ENCODE measurements at regions not wholly inside any gene's neighbourhood (a gene's known extent, or its start where the extent isn't known, plus 50 kb on each side); places are given as distances from the start of the nearest gene placed in this dataset.

- peaks cover 0 to 6% (median 0%) of the 10 kb centered on the region in 3 donors for H3K9me3 ChIP-seq (ENCODE audit: control insufficient read depth in 2 of 3, insufficient read depth in 1 of 3, low read length in 3 of 3)
- no peak for FAIRE-seq
- H3K9ac ChIP-seq (ENCODE audit: low read length in 3 of 3), result no peak overlapping the region
- TF ChIP-seq CTCF (IDR thresholded peaks at IDR 0.05; ENCODE audit: borderline replicate concordance, extremely low read depth, insufficient read depth), result no peak
- DNase-seq, result no peak
- no peaks in the 10 kb centered on the region for H3K4me1 ChIP-seq (ENCODE audit: control insufficient read depth in 2 of 3, insufficient read depth in 2 of 3, low read depth in 1 of 3, low read length in 3 of 3)
- no peaks in the 10 kb centered on the region for H3K27me3 ChIP-seq (ENCODE audit: control insufficient read depth, insufficient read depth, low read length)
- H3K27ac ChIP-seq (ENCODE audit: low read depth in 2 of 2, low read length in 2 of 2), result no peak overlapping the region
- intact Hi-C loops (cut with DNase I), result no loop called here
- no peak overlapping the region for H3K4me3 ChIP-seq (ENCODE audit: low read length in 3 of 3)
- no peaks in the 10 kb centered on the region for H3K36me3 ChIP-seq (ENCODE audit: control insufficient read depth in 2 of 3, insufficient read depth in 3 of 3, low read length in 3 of 3)
Observed at GRCh38 chr6:81003894-81004293, 748.6 kb downstream of the TENT5A start.

DNA sequence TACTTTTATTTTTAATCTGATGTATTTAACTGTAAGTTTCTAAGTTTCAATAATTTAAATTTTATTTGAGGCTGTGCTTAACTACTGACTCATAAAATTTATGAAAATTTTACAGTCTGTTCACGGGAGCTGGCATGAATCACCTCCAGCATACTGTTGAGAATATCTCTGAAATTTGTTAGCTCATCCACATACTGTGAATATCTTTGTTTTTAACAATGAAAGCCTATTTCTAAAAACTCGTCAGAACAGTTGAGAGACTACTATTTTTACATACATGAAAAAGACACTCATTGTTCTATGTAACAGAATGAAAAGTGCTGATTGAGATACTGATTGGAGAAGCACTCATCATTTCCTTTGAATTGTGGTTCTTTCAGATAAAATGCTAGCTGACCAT lies 749.3 kb downstream of the TENT5A start:
- no peaks in the 10 kb centered on the region for H3K27me3 ChIP-seq (ENCODE audit: control insufficient read depth, insufficient read depth, low read length)
- no peak overlapping the region for H3K4me3 ChIP-seq (ENCODE audit: low read length in 3 of 3)
- H3K36me3 ChIP-seq (ENCODE audit: control insufficient read depth in 2 of 3, insufficient read depth in 3 of 3, low read length in 3 of 3), result no peaks in the 10 kb centered on the region
- DNase-seq (no peak), FAIRE-seq (no peak)
- H3K9ac ChIP-seq (ENCODE audit: low read length in 3 of 3), result no peak overlapping the region
- no peak for TF ChIP-seq CTCF (IDR thresholded peaks at IDR 0.05; ENCODE audit: borderline replicate concordance, extremely low read depth, insufficient read depth)
- intact Hi-C loops (cut with DNase I), result no loop called here
- no peaks in the 10 kb centered on the region for H3K4me1 ChIP-seq (ENCODE audit: control insufficient read depth in 2 of 3, insufficient read depth in 2 of 3, low read depth in 1 of 3, low read length in 3 of 3)
- H3K27ac ChIP-seq (ENCODE audit: low read depth in 2 of 2, low read length in 2 of 2), result no peak overlapping the region
- H3K9me3 ChIP-seq (ENCODE audit: control insufficient read depth in 2 of 3, insufficient read depth in 1 of 3, low read length in 3 of 3), result peaks cover 0 to 6% (median 0%) of the 10 kb centered on the region in 3 donors

- DNase-seq (no peak), FAIRE-seq (no peak)
- Histone ChIP-seq H3K4me1 (ENCODE audit: control insufficient read depth in 2 of 3, insufficient read depth in 2 of 3, low read depth in 1 of 3, low read length in 3 of 3) (no peaks in the 10 kb centered on the region), H3K27me3 (ENCODE audit: control insufficient read depth, insufficient read depth, low read length) (no peaks in the 10 kb centered on the region), H3K36me3 (ENCODE audit: control insufficient read depth in 2 of 3, insufficient read depth in 3 of 3, low read length in 3 of 3) (no peaks in the 10 kb centered on the region), H3K9ac (ENCODE audit: low read length in 3 of 3) (no peak overlapping the region), H3K27ac (ENCODE audit: low read depth in 2 of 2, low read length in 2 of 2) (no peak overlapping the region), H3K9me3 (ENCODE audit: control insufficient read depth in 2 of 3, insufficient read depth in 1 of 3, low read length in 3 of 3) (peaks cover 0 to 6% (median 0%) of the 10 kb centered on the region in 3 donors), H3K4me3 (ENCODE audit: low read length in 3 of 3) (no peak overlapping the region)
- intact Hi-C loops (cut with DNase I), result no loop called here
- TF ChIP-seq CTCF (IDR thresholded peaks at IDR 0.05; ENCODE audit: borderline replicate concordance, extremely low read depth, insufficient read depth), result no peak
Observed at GRCh38 chr6:81002126-81002525, 750.4 kb downstream of the TENT5A start.

GRCh38 chr6:80991316-80991715 lies 761.2 kb downstream of the TENT5A start:
- no peaks in the 10 kb centered on the region for H3K27me3 ChIP-seq (ENCODE audit: control insufficient read depth, insufficient read depth, low read length)
- no peak for DNase-seq
- no peak overlapping the region for H3K9ac ChIP-seq (ENCODE audit: low read length in 3 of 3)
- peaks cover 0 to 3% (median 0%) of the 10 kb centered on the region in 3 donors for H3K9me3 ChIP-seq (ENCODE audit: control insufficient read depth in 2 of 3, insufficient read depth in 1 of 3, low read length in 3 of 3)
- no peak overlapping the region for H3K27ac ChIP-seq (ENCODE audit: low read depth in 2 of 2, low read length in 2 of 2)
- no peaks in the 10 kb centered on the region for H3K36me3 ChIP-seq (ENCODE audit: control insufficient read depth in 2 of 3, insufficient read depth in 3 of 3, low read length in 3 of 3)
- H3K4me1 ChIP-seq (ENCODE audit: control insufficient read depth in 2 of 3, insufficient read depth in 2 of 3, low read depth in 1 of 3, low read length in 3 of 3), result no peaks in the 10 kb centered on the region
- intact Hi-C loops (cut with DNase I), result no loop called here
- FAIRE-seq, result no peak
- TF ChIP-seq CTCF (IDR thresholded peaks at IDR 0.05; ENCODE audit: borderline replicate concordance, extremely low read depth, insufficient read depth), result no peak
- no peak overlapping the region for H3K4me3 ChIP-seq (ENCODE audit: low read length in 3 of 3)

All from kidney (tissue), 13 donors.